Neural progenitor cell (in vitro differentiated cells): ENCODE measurements at regions not wholly inside any gene's neighbourhood (a gene's known extent, or its start where the extent isn't known, plus 50 kb on each side); places are given as distances from the start of the nearest gene placed in this dataset.

ENCODE experiments used
- DNase-seq: peaks from one replicate; pipeline ENCODE4 v3.0.0-alpha.2; 2016; ENCODE audit warnings: low spot score
- H2AFZ ChIP-seq: fragments of 200-600 bp; sonication (generic); replicated peaks from 2 replicates; pipeline ENCODE4 v1.6.1; 2016; ENCODE audit warnings: antibody characterized with exemption
- H3F3A ChIP-seq: fragments of 200-600 bp; sonication (generic); 2 replicates; pipeline ENCODE4 v1.6.1; 2016; ENCODE audit warnings: antibody characterized with exemption, low read depth
- H3K27ac ChIP-seq: fragments of 200-600 bp; sonication (generic); 2 replicates; pipeline ENCODE4 v1.5.1; 2016; ENCODE audit warnings: mild to moderate bottlenecking
- H3K27me3 ChIP-seq: fragments of 200-600 bp; sonication (generic); 2 replicates; pipeline ENCODE4 v1.6.1; 2016; ENCODE audit warnings: mild to moderate bottlenecking, moderate library complexity
- H3K36me3 ChIP-seq: fragments of 200-600 bp; sonication (generic); 2 replicates; pipeline ENCODE4 v1.5.1; 2016
- H3K4me1 ChIP-seq: fragments of 200-600 bp; sonication (generic); 2 replicates; pipeline ENCODE4 v1.6.1; 2016; ENCODE audit warnings: mixed run types
- H3K4me2 ChIP-seq: fragments of 200-600 bp; sonication (generic); 2 replicates; pipeline ENCODE4 v1.6.1; 2016
- H3K4me3 ChIP-seq: fragments of 200-600 bp; sonication (generic); 2 replicates; pipeline ENCODE4 v1.5.1; 2016
- H3K79me2 ChIP-seq: fragments of 200-600 bp; sonication (generic); 2 replicates; pipeline ENCODE4 v1.6.1; 2016; ENCODE audit warnings: low read depth
- H3K9ac ChIP-seq: fragments of 200-600 bp; sonication (generic); 2 replicates; pipeline ENCODE4 v1.6.1; 2016
- H3K9me3 ChIP-seq: fragments of 200-600 bp; sonication (generic); 2 replicates; pipeline ENCODE4 v1.5.1; 2016; ENCODE audit warnings: low read depth
- H4K20me1 ChIP-seq: fragments of 200-600 bp; sonication (generic); 2 replicates; pipeline ENCODE4 v1.6.1; 2016; ENCODE audit warnings: low read depth
- H3K27ac Mint-ChIP-seq: 3 replicates; pipeline ENCODE4 v1.8.0; 2021; ENCODE audit warnings: mixed read lengths
- H3K27me3 Mint-ChIP-seq: 2 replicates; pipeline ENCODE4 v1.8.0; 2022; ENCODE audit warnings: low read depth, mild to moderate bottlenecking, inconsistent platforms, moderate library complexity, mixed read lengths; ENCODE audit not compliant: insufficient read depth
- H3K36me3 Mint-ChIP-seq: 3 replicates; pipeline ENCODE4 v1.8.0; 2021; ENCODE audit warnings: mixed read lengths
- H3K4me1 Mint-ChIP-seq: 3 replicates; pipeline ENCODE4 v1.8.0; 2021; ENCODE audit warnings: mixed read lengths
- H3K4me3 Mint-ChIP-seq: 3 replicates; pipeline ENCODE4 v1.8.0; 2021; ENCODE audit warnings: mild to moderate bottlenecking, moderate library complexity, mixed read lengths
- H3K9me3 Mint-ChIP-seq: 3 replicates; pipeline ENCODE4 v1.8.0; 2020; ENCODE audit warnings: mixed read lengths
- CTCF ChIP-seq: fragments of 200-600 bp; sonication (generic); IDR thresholded peaks from 2 replicates; pipeline ENCODE4 v1.5.1; 2017; ENCODE audit warnings: antibody characterized with exemption, mild to moderate bottlenecking
- EZH2 ChIP-seq: fragments of 200-600 bp; sonication (generic); IDR thresholded peaks from 2 replicates; pipeline ENCODE4 v1.6.1; 2017; ENCODE audit warnings: antibody characterized with exemption, mild to moderate bottlenecking, moderate library complexity
- EZH2phosphoT487 ChIP-seq: fragments of 200-600 bp; sonication (generic); IDR thresholded peaks from 2 replicates; pipeline ENCODE4 v1.6.1; 2017; ENCODE audit warnings: antibody characterized with exemption

- no peaks in the 10 kb centered on the region for H3K36me3 ChIP-seq
- H3K27ac Mint-ChIP-seq: no peak overlapping the region
- no peaks in the 10 kb centered on the region for H3K27me3 Mint-ChIP-seq
- peaks cover 6% of the 10 kb centered on the region for H3K4me1 ChIP-seq
- no peak overlapping the region for H3K4me3 ChIP-seq
- no peak overlapping the region for H3K9ac ChIP-seq
- H3F3A ChIP-seq: no peaks in the 10 kb centered on the region
- H3K27ac ChIP-seq: no peak overlapping the region
- no peaks in the 10 kb centered on the region for H3K9me3 ChIP-seq
- no peak for DNase-seq
- no peak overlapping the region for H2AFZ ChIP-seq
- H3K4me3 Mint-ChIP-seq: no peak overlapping the region
- H3K36me3 Mint-ChIP-seq: no peaks in the 10 kb centered on the region
- H3K9me3 Mint-ChIP-seq: peaks cover 8% of the 10 kb centered on the region
- H3K79me2 ChIP-seq: no peaks in the 10 kb centered on the region
- no peaks in the 10 kb centered on the region for H4K20me1 ChIP-seq
- no peak overlapping the region for H3K4me2 ChIP-seq
- no peaks in the 10 kb centered on the region for H3K27me3 ChIP-seq
- TF ChIP-seq CTCF (no peak), EZH2 (no peak), EZH2phosphoT487 (no peak)
- no peaks in the 10 kb centered on the region for H3K4me1 Mint-ChIP-seq
These were observed 222.9 kb upstream of the LMO3 start for GRCh38 chr12:16828891-16829290.

GRCh38 chr12:16807731-16808130 lies 201.8 kb upstream of the LMO3 start:
- Histone ChIP-seq H2AFZ (no peak overlapping the region), H3K9ac (no peak overlapping the region), H3K27ac (no peak overlapping the region), H3K9me3 (no peaks in the 10 kb centered on the region), H3K36me3 (no peaks in the 10 kb centered on the region), H3K4me3 (no peak overlapping the region), H3K4me1 (no peaks in the 10 kb centered on the region), H3K4me2 (no peak overlapping the region), H3K79me2 (no peaks in the 10 kb centered on the region), H3K27me3 (no peaks in the 10 kb centered on the region), H4K20me1 (no peaks in the 10 kb centered on the region), H3F3A (no peaks in the 10 kb centered on the region)
- Mint-ChIP-seq H3K27ac (no peak overlapping the region), H3K9me3 (no peaks in the 10 kb centered on the region), H3K4me1 (no peaks in the 10 kb centered on the region), H3K27me3 (peaks cover 4% of the 10 kb centered on the region), H3K4me3 (no peak overlapping the region), H3K36me3 (no peaks in the 10 kb centered on the region)
- DNase-seq: no peak
- TF ChIP-seq CTCF (no peak), EZH2phosphoT487 (no peak), EZH2 (no peak)

GRCh38 chr12:16796168-16796567 lies 190.2 kb upstream of the LMO3 start:
- H3K27ac ChIP-seq: no peak overlapping the region
- TF ChIP-seq EZH2 (no peak), CTCF (no peak), EZH2phosphoT487 (no peak)
- H3K4me2 ChIP-seq: no peak overlapping the region
- no peak overlapping the region for H3K4me3 ChIP-seq
- peak overlapping the region; percentile 32 for H3K27ac Mint-ChIP-seq
- H3K9ac ChIP-seq: no peak overlapping the region
- peaks cover 7% of the 10 kb centered on the region for H3K4me1 ChIP-seq
- peaks cover 2% of the 10 kb centered on the region for H3K27me3 Mint-ChIP-seq
- no peaks in the 10 kb centered on the region for H3K9me3 Mint-ChIP-seq
- no peaks in the 10 kb centered on the region for H3K79me2 ChIP-seq
- no peak for DNase-seq
- H4K20me1 ChIP-seq: no peaks in the 10 kb centered on the region
- H2AFZ ChIP-seq: peak overlapping the region; percentile 44
- H3K9me3 ChIP-seq: no peaks in the 10 kb centered on the region
- H3F3A ChIP-seq: no peaks in the 10 kb centered on the region
- H3K36me3 Mint-ChIP-seq: no peaks in the 10 kb centered on the region
- H3K4me1 Mint-ChIP-seq: peaks cover 17% of the 10 kb centered on the region
- H3K36me3 ChIP-seq: no peaks in the 10 kb centered on the region
- H3K27me3 ChIP-seq: no peaks in the 10 kb centered on the region
- H3K4me3 Mint-ChIP-seq: no peak overlapping the region
